ENCODE measurements at regions not wholly inside any gene's neighbourhood (a gene's known extent, or its start where the extent isn't known, plus 50 kb on each side); places are given as distances from the start of the nearest gene placed in this dataset.

DNA sequence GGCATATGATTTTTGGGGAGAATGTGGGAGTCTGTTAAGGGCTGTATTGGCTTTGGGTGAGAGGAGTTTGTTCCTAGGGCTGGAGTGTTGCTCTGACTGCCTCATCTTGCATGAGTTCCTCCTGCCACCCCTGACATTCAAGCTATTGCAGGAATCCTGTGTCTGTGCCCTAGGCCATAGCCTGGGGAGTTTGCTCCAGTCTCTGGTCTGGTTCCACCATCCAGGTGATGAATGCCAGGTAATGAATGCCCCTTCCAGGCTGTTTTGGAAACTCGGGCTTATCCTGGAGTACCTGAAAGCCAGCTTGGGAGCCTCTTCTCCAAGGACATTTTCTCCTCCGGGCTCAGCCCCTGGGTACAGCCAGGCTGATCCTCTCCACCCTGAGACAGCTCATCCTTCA is 117.0 kb upstream of the IRX3 start:
- no peak for TF ChIP-seq POLR2A (IDR thresholded peaks at IDR 0.05)
- TF ChIP-seq, protein P1, sequence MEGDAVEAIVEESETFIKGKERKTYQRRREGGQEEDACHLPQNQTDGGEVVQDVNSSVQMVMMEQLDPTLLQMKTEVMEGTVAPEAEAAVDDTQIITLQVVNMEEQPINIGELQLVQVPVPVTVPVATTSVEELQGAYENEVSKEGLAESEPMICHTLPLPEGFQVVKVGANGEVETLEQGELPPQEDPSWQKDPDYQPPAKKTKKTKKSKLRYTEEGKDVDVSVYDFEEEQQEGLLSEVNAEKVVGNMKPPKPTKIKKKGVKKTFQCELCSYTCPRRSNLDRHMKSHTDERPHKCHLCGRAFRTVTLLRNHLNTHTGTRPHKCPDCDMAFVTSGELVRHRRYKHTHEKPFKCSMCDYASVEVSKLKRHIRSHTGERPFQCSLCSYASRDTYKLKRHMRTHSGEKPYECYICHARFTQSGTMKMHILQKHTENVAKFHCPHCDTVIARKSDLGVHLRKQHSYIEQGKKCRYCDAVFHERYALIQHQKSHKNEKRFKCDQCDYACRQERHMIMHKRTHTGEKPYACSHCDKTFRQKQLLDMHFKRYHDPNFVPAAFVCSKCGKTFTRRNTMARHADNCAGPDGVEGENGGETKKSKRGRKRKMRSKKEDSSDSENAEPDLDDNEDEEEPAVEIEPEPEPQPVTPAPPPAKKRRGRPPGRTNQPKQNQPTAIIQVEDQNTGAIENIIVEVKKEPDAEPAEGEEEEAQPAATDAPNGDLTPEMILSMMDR (IDR thresholded peaks at IDR 0.05), result no peak
